IMR-90 (cell line): ENCODE measurements at regions not wholly inside any gene's neighbourhood (a gene's known extent, or its start where the extent isn't known, plus 50 kb on each side); places are given as distances from the start of the nearest gene placed in this dataset.

Source experiments
- ATAC-seq: fragments of 200-7000 bp; cut with Tn5 transposase; 2 replicates; pipeline ENCODE4 v1.9.1; 2020; ENCODE audit warnings: low read depth, mild to moderate bottlenecking, moderate library complexity
- BruUV-seq: library from RNA; stranded (reverse); fragments of 400-500 nt; replicated peaks from 2 replicates; lab custom pipeline; 2021; lab: Mats Ljungman, UMichigan
- CTCF ChIA-PET: fragments of 300-600 bp; formaldehyde crosslinking; extraction: SDS; loops from one replicate; lab custom pipeline; 2021; ENCODE audit warnings: antibody characterized with exemption; lab: Yijun Ruan, JAX
- POLR2A ChIA-PET: fragments of 300-600 bp; sonication (Branson Sonifier 250); formaldehyde crosslinking; loops from one replicate; lab custom pipeline; 2022; ENCODE audit warnings: antibody characterized with exemption; ENCODE audit not compliant: unreplicated experiment; lab: Charles Lee
- DNase-seq: peaks from one replicate; pipeline ENCODE4 v3.0.0; 2013
- H2AFZ ChIP-seq: replicated peaks from 2 replicates; pipeline ENCODE3; 2013; ENCODE audit warnings: low read length, mild to moderate bottlenecking; ENCODE audit not compliant: poor library complexity
- H2AK5ac ChIP-seq: 2 replicates; pipeline ENCODE4 v1.6.1; 2013; ENCODE audit warnings: low read depth, low read length, inconsistent platforms
- H2AK9ac ChIP-seq: replicated peaks from 2 replicates; pipeline ENCODE3; 2013; ENCODE audit warnings: mild to moderate bottlenecking, low read depth, low read length, moderate library complexity; ENCODE audit not compliant: poor library complexity
- H2BK120ac ChIP-seq: 2 replicates; pipeline ENCODE4 v1.6.1; 2013; ENCODE audit warnings: low read depth, low read length, inconsistent platforms
- H2BK15ac ChIP-seq: 3 replicates; pipeline ENCODE4 v1.6.1; 2013; ENCODE audit warnings: low read depth, low read length, inconsistent platforms
- H2BK20ac ChIP-seq: 2 replicates; pipeline ENCODE4 v1.6.1; 2013; ENCODE audit warnings: low read depth, mild to moderate bottlenecking, inconsistent platforms, low read length, moderate library complexity
- H2BK5ac ChIP-seq: 2 replicates; pipeline ENCODE4 v1.6.1; 2013; ENCODE audit warnings: mild to moderate bottlenecking, low read depth, low read length, inconsistent platforms; ENCODE audit not compliant: poor library complexity, severe bottlenecking
- H3K14ac ChIP-seq: replicated peaks from 2 replicates; pipeline ENCODE4 v1.6.1; 2013; ENCODE audit warnings: low read depth, low read length, inconsistent platforms
- H3K18ac ChIP-seq: 2 replicates; pipeline ENCODE4 v1.6.1; 2013; ENCODE audit warnings: low read depth, low read length, control low read depth
- H3K23ac ChIP-seq: 2 replicates; pipeline ENCODE4 v1.6.1; 2013; ENCODE audit warnings: low read depth, low read length, inconsistent platforms
- H3K27ac ChIP-seq: 2 replicates; pipeline ENCODE4 v1.5.1; 2013; ENCODE audit warnings: mild to moderate bottlenecking, control low read depth, low read length; ENCODE audit not compliant: insufficient read depth
- H3K27me3 ChIP-seq: 2 replicates; pipeline ENCODE4 v1.6.1; 2013; ENCODE audit warnings: low read length; ENCODE audit not compliant: control insufficient read depth, insufficient read depth
- H3K36me3 ChIP-seq: 2 replicates; pipeline ENCODE4 v1.6.1; 2013; ENCODE audit warnings: low read length, mixed read lengths; ENCODE audit not compliant: control insufficient read depth, insufficient read depth
- H3K4ac ChIP-seq: 2 replicates; pipeline ENCODE4 v1.6.1; 2013; ENCODE audit warnings: low read depth, low read length, inconsistent platforms
- H3K4me1 ChIP-seq: 2 replicates; pipeline ENCODE4 v1.6.1; 2013; ENCODE audit warnings: low read length, mixed read lengths; ENCODE audit not compliant: control insufficient read depth, insufficient read depth
- H3K4me2 ChIP-seq: 2 replicates; pipeline ENCODE4 v1.6.1; 2013; ENCODE audit warnings: low read depth, mild to moderate bottlenecking, control low read depth, low read length, moderate library complexity
- H3K4me3 ChIP-seq: 2 replicates; pipeline ENCODE4 v1.5.1; 2013; ENCODE audit warnings: low read depth, mild to moderate bottlenecking, control low read depth, low read length, moderate library complexity; ENCODE audit not compliant: insufficient read depth
- H3K56ac ChIP-seq: 2 replicates; pipeline ENCODE4 v1.6.1; 2013; ENCODE audit warnings: low read length, inconsistent platforms; ENCODE audit not compliant: insufficient read depth; ENCODE audit errors: extremely low read depth
- H3K79me1 ChIP-seq, 2 experiments: 2 replicates each; pipeline ENCODE4 v1.6.1; 2013; ENCODE audit warnings: low read length in 2 of 2, inconsistent platforms in 1 of 2, low read depth in 1 of 2
- H3K9ac ChIP-seq: 2 replicates; pipeline ENCODE4 v1.6.1; 2013; ENCODE audit warnings: low read depth, low read length, control low read depth
- H3K9me1 ChIP-seq: 2 replicates; pipeline ENCODE4 v1.6.1; 2013; ENCODE audit warnings: low read length, inconsistent platforms; ENCODE audit not compliant: insufficient read depth
- H3K9me3 ChIP-seq: 2 replicates; pipeline ENCODE4 v1.6.1; 2013; ENCODE audit warnings: low read length; ENCODE audit not compliant: control insufficient read depth, insufficient read depth
- H4K20me1 ChIP-seq: 2 replicates; pipeline ENCODE4 v1.6.1; 2013; ENCODE audit warnings: low read length, inconsistent platforms; ENCODE audit not compliant: insufficient read depth
- H4K5ac ChIP-seq: 2 replicates; pipeline ENCODE4 v1.6.1; 2013; ENCODE audit warnings: mild to moderate bottlenecking, low read depth, low read length, control low read depth
- H4K8ac ChIP-seq, 2 experiments: 2 replicates each; pipeline ENCODE4 v1.6.1; 2013; ENCODE audit warnings: low read depth in 2 of 2, low read length in 2 of 2, control low read depth in 1 of 2, inconsistent platforms in 1 of 2
- H4K91ac ChIP-seq: 2 replicates; pipeline ENCODE4 v1.6.1; 2013; ENCODE audit warnings: low read depth, low read length, inconsistent platforms; ENCODE audit not compliant: insufficient read depth
- BHLHE40 ChIP-seq: fragments of 150-350 bp; IDR thresholded peaks from 2 replicates; pipeline ENCODE4 v1.6.1; 2016; ENCODE audit warnings: mild to moderate bottlenecking, low read depth, low read length
- CHD1 ChIP-seq: IDR thresholded peaks from 2 replicates; pipeline ENCODE4 v1.6.1; 2012; ENCODE audit warnings: low read depth, low read length, improper control_type of control experiment
- FOS ChIP-seq: fragments of 150-350 bp; IDR thresholded peaks from 2 replicates; pipeline ENCODE4 v1.6.1; 2016; ENCODE audit warnings: low read depth, low read length
- MAFK ChIP-seq: IDR thresholded peaks from 2 replicates; pipeline ENCODE4 v1.6.1; 2012; ENCODE audit warnings: low read depth, low read length, improper control_type of control experiment
- MAZ ChIP-seq: IDR thresholded peaks from 2 replicates; pipeline ENCODE4 v1.6.1; 2012; ENCODE audit warnings: low read depth, mild to moderate bottlenecking, low read length, improper control_type of control experiment, moderate library complexity, borderline replicate concordance
- MXI1 ChIP-seq: IDR thresholded peaks from 2 replicates; pipeline ENCODE4 v1.6.1; 2012; ENCODE audit warnings: low read depth, mild to moderate bottlenecking, low read length, moderate library complexity, borderline replicate concordance
- NFE2L2 ChIP-seq: fragments of 150-350 bp; IDR thresholded peaks from 2 replicates; pipeline ENCODE4 v1.6.1; 2016; ENCODE audit warnings: low read depth, mild to moderate bottlenecking, low read length
- POLR2A ChIP-seq: IDR thresholded peaks from 2 replicates; pipeline ENCODE4 v1.6.1; 2012; ENCODE audit warnings: mild to moderate bottlenecking, low read depth, low read length
- RAD21 ChIP-seq: IDR thresholded peaks from 2 replicates; pipeline ENCODE4 v1.6.1; 2012; ENCODE audit warnings: low read length, improper control_type of control experiment
- RCOR1 ChIP-seq: IDR thresholded peaks from 2 replicates; pipeline ENCODE4 v1.6.1; 2012; ENCODE audit warnings: mild to moderate bottlenecking, low read length, improper control_type of control experiment; ENCODE audit not compliant: insufficient replicate concordance
- RFX5 ChIP-seq: IDR thresholded peaks from 2 replicates; pipeline ENCODE4 v1.8.0; 2012; ENCODE audit warnings: low read depth, mild to moderate bottlenecking, low read length, moderate library complexity
- SMC3 ChIP-seq: fragments of 150-350 bp; IDR thresholded peaks from 2 replicates; pipeline ENCODE4 v1.6.1; 2016; ENCODE audit warnings: low read depth, mild to moderate bottlenecking, antibody characterized with exemption, low read length, moderate library complexity
- WGBS, 2 experiments: methylation state at CpG; one replicate each; pipeline versions ENCODE4 v1.1.5 to v1.1.7; 2013; ENCODE audit warnings: missing lambda C conversion rate in 2 of 2; ENCODE audit not compliant: insufficient read length in 1 of 2; ENCODE audit errors: extremely low coverage in 2 of 2; 5-methylcytosine and 5-hydroxymethylcytosine counted together
- dilution Hi-C: fragments of 300-500 bp; cut with HindIII; formaldehyde crosslinking; loops from one replicate; pipeline ENCODE4 v1.14.3; 2018; ENCODE audit warnings: low sequenced_read_pairs; ENCODE audit not compliant: unreplicated experiment
- in situ Hi-C: fragments of 300-500 bp; cut with MboI; formaldehyde crosslinking; loops from 3 replicates; pipeline ENCODE4 v1.14.3; 2019; ENCODE audit warnings: low sequenced_read_pairs, inconsistent platforms, mixed read lengths
- intact Hi-C: fragments of 100-400 bp; cut with micrococcal nuclease; formaldehyde crosslinking; loops from 2 replicates; pipeline ENCODE4 v1.10.0; 2022
- TF ChIP-seq, protein P1 (sequence below): conservative IDR thresholded peaks from 2 replicates; pipeline ENCODE4 v1.5.1; 2012; ENCODE audit warnings: mild to moderate bottlenecking, low read depth, low read length, improper control_type of control experiment
- TF ChIP-seq, protein P2 (sequence below): fragments of 150-350 bp; IDR thresholded peaks from 2 replicates; pipeline ENCODE4 v1.6.1; 2017; ENCODE audit warnings: mild to moderate bottlenecking, antibody characterized with exemption, low read length, low read depth

DNA sequence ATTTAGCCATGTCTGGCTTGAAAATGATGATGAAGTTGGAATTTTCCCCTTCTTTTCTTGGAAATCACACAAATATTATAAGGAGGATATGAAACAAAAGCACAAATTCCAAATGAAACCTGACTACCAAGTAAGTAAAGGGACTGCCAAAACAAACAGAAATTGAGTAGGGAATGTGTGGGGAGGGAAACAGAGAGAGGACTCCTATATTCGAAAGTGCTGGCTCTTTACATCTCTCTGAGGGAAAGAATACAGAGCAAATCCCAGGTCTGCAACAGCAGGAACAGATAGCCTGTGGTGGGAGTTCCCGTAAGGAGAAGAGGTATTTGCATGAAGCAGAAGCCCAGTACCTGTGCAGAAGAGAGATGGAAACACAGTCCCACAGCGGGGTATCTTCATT lies 583.7 kb downstream of the EPM2A start:
- intact Hi-C loops (no loop called here), in situ Hi-C loops (no loop called here), dilution Hi-C loops (no loop called here)
- no peak overlapping the region for H2BK15ac ChIP-seq
- H3K27ac ChIP-seq: no peak overlapping the region
- no peak overlapping the region for H3K9ac ChIP-seq
- H3K14ac ChIP-seq: no peak overlapping the region
- no TSS peak for BruUV-seq
- DNase-seq: peak; percentile 5
- H2BK120ac ChIP-seq: no peak overlapping the region
- no peaks in the 10 kb centered on the region for H3K9me3 ChIP-seq
- ChIA-PET CTCF (no interaction called here), POLR2A (no interaction called here)
- no peak overlapping the region for H4K5ac ChIP-seq
- no peak overlapping the region for H3K18ac ChIP-seq
- no peaks in the 10 kb centered on the region for H4K20me1 ChIP-seq
- no peak overlapping the region for H2AK9ac ChIP-seq
- no peaks in the 10 kb centered on the region for H3K9me1 ChIP-seq
- no peak overlapping the region for H2BK20ac ChIP-seq
- no peaks in the 10 kb centered on the region for H3K27me3 ChIP-seq
- H3K4me2 ChIP-seq: no peak overlapping the region
- no peak overlapping the region for H2BK5ac ChIP-seq
- no CpG with 5 or more reads among the region's 3 CpGs for WGBS, 2 experiments
- no peak overlapping the region for H3K23ac ChIP-seq
- H3K36me3 ChIP-seq: no peaks in the 10 kb centered on the region
- H4K91ac ChIP-seq: no peak overlapping the region
- H2AK5ac ChIP-seq: no peak overlapping the region
- H3K4ac ChIP-seq: no peak overlapping the region
- no peak overlapping the region for H4K8ac ChIP-seq
- ATAC-seq: no peak
- H3K56ac ChIP-seq: no peak overlapping the region
- 0 out of 2 replicates have a peak, but pooled peaks cover 3% of the 10 kb centered on the region for H3K4me1 ChIP-seq
- no peak overlapping the region for H3K4me3 ChIP-seq
- no peak overlapping the region for H2AFZ ChIP-seq
- H3K79me1 ChIP-seq: no peaks in the 10 kb centered on the region
- TF ChIP-seq, protein P1, sequence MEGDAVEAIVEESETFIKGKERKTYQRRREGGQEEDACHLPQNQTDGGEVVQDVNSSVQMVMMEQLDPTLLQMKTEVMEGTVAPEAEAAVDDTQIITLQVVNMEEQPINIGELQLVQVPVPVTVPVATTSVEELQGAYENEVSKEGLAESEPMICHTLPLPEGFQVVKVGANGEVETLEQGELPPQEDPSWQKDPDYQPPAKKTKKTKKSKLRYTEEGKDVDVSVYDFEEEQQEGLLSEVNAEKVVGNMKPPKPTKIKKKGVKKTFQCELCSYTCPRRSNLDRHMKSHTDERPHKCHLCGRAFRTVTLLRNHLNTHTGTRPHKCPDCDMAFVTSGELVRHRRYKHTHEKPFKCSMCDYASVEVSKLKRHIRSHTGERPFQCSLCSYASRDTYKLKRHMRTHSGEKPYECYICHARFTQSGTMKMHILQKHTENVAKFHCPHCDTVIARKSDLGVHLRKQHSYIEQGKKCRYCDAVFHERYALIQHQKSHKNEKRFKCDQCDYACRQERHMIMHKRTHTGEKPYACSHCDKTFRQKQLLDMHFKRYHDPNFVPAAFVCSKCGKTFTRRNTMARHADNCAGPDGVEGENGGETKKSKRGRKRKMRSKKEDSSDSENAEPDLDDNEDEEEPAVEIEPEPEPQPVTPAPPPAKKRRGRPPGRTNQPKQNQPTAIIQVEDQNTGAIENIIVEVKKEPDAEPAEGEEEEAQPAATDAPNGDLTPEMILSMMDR: no peak
- TF ChIP-seq MAZ (no peak), MXI1 (no peak), NFE2L2 (no peak), RAD21 (no peak), CHD1 (no peak), RCOR1 (no peak), RFX5 (no peak), POLR2A (no peak), SMC3 (no peak), MAFK (no peak), BHLHE40 (no peak), FOS (no peak)
- TF ChIP-seq, protein P2, sequence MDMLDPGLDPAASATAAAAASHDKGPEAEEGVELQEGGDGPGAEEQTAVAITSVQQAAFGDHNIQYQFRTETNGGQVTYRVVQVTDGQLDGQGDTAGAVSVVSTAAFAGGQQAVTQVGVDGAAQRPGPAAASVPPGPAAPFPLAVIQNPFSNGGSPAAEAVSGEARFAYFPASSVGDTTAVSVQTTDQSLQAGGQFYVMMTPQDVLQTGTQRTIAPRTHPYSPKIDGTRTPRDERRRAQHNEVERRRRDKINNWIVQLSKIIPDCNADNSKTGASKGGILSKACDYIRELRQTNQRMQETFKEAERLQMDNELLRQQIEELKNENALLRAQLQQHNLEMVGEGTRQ: no peak
